Vagina (tissue), 2 donors: ENCODE measurements at regions not wholly inside any gene's neighbourhood (a gene's known extent, or its start where the extent isn't known, plus 50 kb on each side); places are given as distances from the start of the nearest gene placed in this dataset.

Experiments
- CTCF ChIP-seq, 3 experiments: fragments of 450-650 bp in 2 of 3; fragments of 200-600 bp in 1 of 3; sonication (generic) in 1 of 3; IDR thresholded peaks; one replicate each; pipeline ENCODE4 v1.5.1; 2017 to 2019; ENCODE audit warnings: antibody characterized with exemption in 3 of 3, mild to moderate bottlenecking in 2 of 3, moderate library complexity in 2 of 3
- POLR2A ChIP-seq, 2 donors: fragments of 450-650 bp; IDR thresholded peaks; one replicate each; pipeline ENCODE4 v1.6.1; 2017; ENCODE audit warnings: antibody characterized with exemption in 2 of 2, mild to moderate bottlenecking in 2 of 2, moderate library complexity in 2 of 2

- TF ChIP-seq CTCF (IDR thresholded peaks at IDR 0.05) (no peak), POLR2A (IDR thresholded peaks at IDR 0.05) (no peak)
Measured at GRCh38 chr15:93179700-93180102, 90.7 kb upstream of the RGMA start.
